ENCODE measurements at regions not wholly inside any gene's neighbourhood (a gene's known extent, or its start where the extent isn't known, plus 50 kb on each side); places are given as distances from the start of the nearest gene placed in this dataset.

- TF ChIP-seq TOE1 (IDR thresholded peaks at IDR 0.05; ENCODE audit: borderline replicate concordance) (no peak), TOE1 (CRISPR knock-in tag; IDR thresholded peaks at IDR 0.05; ENCODE audit: borderline replicate concordance, low read depth) (no peak), ZEB2 (IDR thresholded peaks at IDR 0.05) (no peak), UBTF (IDR thresholded peaks at IDR 0.05; ENCODE audit: borderline replicate concordance in 1 of 2, low read depth in 2 of 2, low read length in 2 of 2) (no peak), ARID3B (CRISPR knock-in tag; IDR thresholded peaks at IDR 0.05; ENCODE audit: borderline replicate concordance) (no peak), ATF1 (CRISPR knock-in tag; IDR thresholded peaks at IDR 0.05) (no peak), ATF1 (tag; IDR thresholded peaks at IDR 0.05) (no peak), PHB (CRISPR knock-in tag; IDR thresholded peaks at IDR 0.05) (no peak), ZBTB43 (CRISPR knock-in tag; IDR thresholded peaks at IDR 0.05) (no peak), IRF1 (CRISPR knock-in tag; IDR thresholded peaks at IDR 0.05; ENCODE audit: borderline replicate concordance) (no peak), NBN (IDR thresholded peaks at IDR 0.05; ENCODE audit: low read depth) (no peak), ZNF197 (CRISPR knock-in tag; IDR thresholded peaks at IDR 0.05; ENCODE audit: low read depth) (no peak)
Observed at GRCh38 chr13:67369895-67370660, 139.9 kb upstream of the PCDH9 start.

All from K562 (cell line).